Fibroblast of mammary gland (primary cell): ENCODE measurements at regions not wholly inside any gene's neighbourhood (a gene's known extent, or its start where the extent isn't known, plus 50 kb on each side); places are given as distances from the start of the nearest gene placed in this dataset.
A peak's percentile ranks its signal among the peaks of the same experiment; 100 is the strongest.

ENCODE experiments used
- DNase-seq: peaks from one replicate; pipeline ENCODE4 v3.0.0-alpha.2; 2010; ENCODE audit warnings: low read depth
- H3K4me3 ChIP-seq: 2 replicates; pipeline ENCODE4 v1.5.1; 2011; ENCODE audit warnings: low read depth, mild to moderate bottlenecking, low read length, moderate library complexity; ENCODE audit not compliant: control insufficient read depth
- CTCF ChIP-seq: conservative IDR thresholded peaks from 2 replicates; pipeline ENCODE4 v1.5.1; 2011; ENCODE audit warnings: low read depth, low read length, inconsistent platforms; ENCODE audit not compliant: control insufficient read depth, insufficient read depth

- no peak for DNase-seq
- no peak overlapping the region for H3K4me3 ChIP-seq
- no peak for TF ChIP-seq CTCF
Observed at GRCh38 chr7:85396676-85397075, 209.8 kb upstream of the SEMA3D start.

- no peak for DNase-seq
- no peak for TF ChIP-seq CTCF
Observed at GRCh38 chr7:85392789-85393188, 205.9 kb upstream of the SEMA3D start.

GRCh38 chr7:85392326-85392725, 205.5 kb upstream of the SEMA3D start:
- DNase-seq, result no peak
- H3K4me3 ChIP-seq, result no peak overlapping the region
- no peak for TF ChIP-seq CTCF

More at GRCh38 chr7:85392789-85393188, 205.9 kb upstream of the SEMA3D start:
- no peak overlapping the region for H3K4me3 ChIP-seq

DNA sequence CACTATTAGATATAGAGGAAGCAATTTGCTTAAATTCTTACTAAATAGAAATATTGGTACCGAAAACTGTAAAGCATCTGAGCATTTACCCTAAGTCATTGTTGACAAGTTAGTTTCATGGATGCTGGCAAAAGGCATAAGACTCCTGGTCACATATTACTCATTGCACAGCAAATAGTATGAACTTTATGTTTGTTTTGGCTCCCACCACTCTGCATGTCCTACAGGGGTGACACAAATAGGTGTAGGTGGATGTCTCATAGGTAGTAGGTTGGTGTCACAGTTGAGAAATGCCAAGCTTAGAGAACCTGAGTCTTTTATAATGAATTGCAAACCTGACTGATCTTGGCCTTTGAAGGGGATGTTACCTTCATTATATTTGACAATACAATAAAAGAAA, 199.6 kb upstream of the SEMA3D start:
- peak; percentile 0 for DNase-seq
- H3K4me3 ChIP-seq, result no peak overlapping the region
- TF ChIP-seq CTCF, result no peak

GRCh38 chr7:85384392-85384791, 197.5 kb upstream of the SEMA3D start:
- TF ChIP-seq CTCF, result no peak
- H3K4me3 ChIP-seq, result no peak overlapping the region

GRCh38 chr7:85381212-85381611, 194.4 kb upstream of the SEMA3D start:
- TF ChIP-seq CTCF, result no peak
- no peak overlapping the region for H3K4me3 ChIP-seq

More at GRCh38 chr7:85384392-85384791, 197.5 kb upstream of the SEMA3D start:
- DNase-seq, result no peak

DNA sequence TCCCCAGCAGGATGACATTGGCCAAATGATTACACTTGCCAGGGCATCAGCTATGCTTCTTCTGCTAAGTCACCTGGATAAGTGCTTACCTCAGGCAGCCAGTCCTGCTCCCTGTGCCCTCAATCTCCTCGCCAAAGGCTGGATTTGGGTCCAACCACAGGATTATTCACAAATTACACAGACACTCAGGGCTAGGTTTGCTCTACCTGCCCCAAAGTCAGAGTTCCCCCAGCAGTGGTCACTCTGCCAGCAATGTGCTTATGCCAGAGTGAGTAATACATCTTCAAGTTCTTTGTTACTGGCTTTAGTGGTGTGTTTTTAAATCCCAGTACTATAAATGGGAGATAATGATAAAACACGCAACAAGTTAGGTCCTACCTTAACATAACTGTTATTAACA, 189.7 kb upstream of the SEMA3D start:
- no peak overlapping the region for H3K4me3 ChIP-seq
- no peak for DNase-seq
- TF ChIP-seq CTCF, result no peak

More at GRCh38 chr7:85381212-85381611, 194.4 kb upstream of the SEMA3D start:
- DNase-seq, result no peak
